ENCODE measurements at regions not wholly inside any gene's neighbourhood (a gene's known extent, or its start where the extent isn't known, plus 50 kb on each side); places are given as distances from the start of the nearest gene placed in this dataset.

DNA sequence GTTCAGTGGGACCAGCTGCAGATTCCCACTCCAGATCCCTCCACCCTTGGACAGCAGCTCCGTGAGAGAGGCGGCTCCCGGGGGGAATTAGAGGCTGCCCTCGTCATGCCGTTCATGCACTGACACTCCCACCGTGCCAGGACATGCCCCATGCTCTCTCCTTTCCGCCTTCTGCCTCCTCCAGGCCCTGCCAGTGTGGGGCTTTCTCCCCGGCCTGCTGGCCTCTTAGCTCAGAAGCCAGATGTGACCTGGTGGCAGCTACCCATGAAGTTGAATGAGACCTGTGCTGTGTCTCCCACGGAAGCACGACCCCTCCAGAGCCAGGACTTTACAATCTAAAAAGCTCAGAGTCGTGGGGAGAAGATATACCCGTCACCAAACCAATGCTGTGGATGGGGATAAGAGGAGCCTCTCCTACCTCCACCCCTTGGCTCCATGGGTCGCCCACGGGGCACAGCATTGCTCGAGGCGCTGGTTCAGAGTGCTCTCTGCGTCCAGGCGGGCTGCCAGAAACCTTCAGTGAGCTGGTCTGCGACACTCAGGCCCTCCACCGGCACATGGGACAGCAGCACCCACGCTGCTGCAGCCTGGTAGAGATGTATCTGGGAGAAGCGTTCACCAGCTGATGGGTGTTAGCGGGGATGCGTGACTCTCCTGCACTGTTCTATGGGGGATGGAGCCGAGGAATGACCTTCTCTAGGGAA, 111.0 kb upstream of the GPC1 start:
- peaks cover 2% of the 10 kb centered on the region for H3K36me3 Mint-ChIP-seq (ENCODE audit: low read depth)
- peaks cover 38% of the 10 kb centered on the region for H3K27me3 Mint-ChIP-seq
- no peaks in the 10 kb centered on the region for H3K9me3 ChIP-seq (ENCODE audit: control insufficient read depth, low read length, poor library complexity, severe bottlenecking)
- DNase-seq, result no peak
- no peak overlapping the region for H3K27ac Mint-ChIP-seq
- H3K4me1 Mint-ChIP-seq, result no peaks in the 10 kb centered on the region
- no peak overlapping the region for H3K4me3 Mint-ChIP-seq
- ATAC-seq, result no peak

DNA sequence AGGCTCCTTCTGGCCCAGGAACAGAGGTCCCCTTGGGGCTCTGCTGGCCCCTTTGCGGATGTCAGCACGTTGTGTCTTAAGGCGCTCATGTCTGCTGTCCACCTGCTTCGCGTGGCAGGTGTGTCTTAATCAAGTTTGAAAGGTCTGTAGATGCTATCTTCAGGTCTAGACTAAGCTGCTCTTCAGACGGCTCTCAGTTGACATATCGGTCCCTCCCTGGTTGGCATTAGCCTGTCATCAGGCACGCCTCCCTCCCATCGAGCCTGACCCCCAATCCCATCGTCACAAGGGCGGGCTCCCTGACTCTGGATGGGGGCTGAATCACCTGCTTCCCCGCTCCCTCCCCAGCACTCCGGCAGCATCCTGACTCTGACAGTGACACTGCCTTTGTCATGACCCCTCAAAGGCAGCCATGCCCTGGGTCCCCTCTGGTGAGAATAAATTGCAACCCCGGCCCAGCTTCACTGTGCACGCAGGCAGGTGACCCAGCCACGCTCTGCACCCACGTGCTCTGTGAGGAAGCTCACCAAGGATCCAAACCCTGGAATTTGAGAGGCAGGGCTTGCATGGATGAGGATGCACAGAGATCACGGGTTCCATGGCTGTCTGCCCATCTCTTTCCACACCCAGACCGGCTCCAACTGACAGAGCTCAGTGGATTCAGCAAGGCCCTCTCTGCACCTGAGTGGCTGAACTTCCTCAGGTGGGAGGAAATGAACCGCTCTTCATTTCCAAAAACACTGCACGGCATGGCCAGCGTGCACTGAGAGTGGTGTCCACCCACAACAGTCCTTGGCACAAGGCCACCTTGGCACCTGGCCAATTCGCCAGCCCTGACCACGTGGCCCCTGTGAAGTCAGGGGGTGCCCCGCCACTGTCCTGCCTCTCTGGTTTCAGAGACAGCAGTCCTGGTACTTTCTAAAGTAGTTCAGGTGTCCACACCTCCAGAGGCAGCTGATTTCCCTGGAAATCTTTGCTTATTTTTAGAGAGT, 110.2 kb upstream of the GPC1 start:
- no peaks in the 10 kb centered on the region for H3K4me1 Mint-ChIP-seq
- ATAC-seq (no peak), DNase-seq (no peak)
- no peak overlapping the region for H3K27ac Mint-ChIP-seq
- H3K9me3 ChIP-seq (ENCODE audit: control insufficient read depth, low read length, poor library complexity, severe bottlenecking), result no peaks in the 10 kb centered on the region
- H3K36me3 Mint-ChIP-seq (ENCODE audit: low read depth), result peaks cover 2% of the 10 kb centered on the region
- peaks cover 38% of the 10 kb centered on the region for H3K27me3 Mint-ChIP-seq
- H3K4me3 Mint-ChIP-seq, result no peak overlapping the region

GRCh38 chr2:240326246-240326645, 109.2 kb upstream of the GPC1 start:
- H3K4me1 Mint-ChIP-seq, result no peaks in the 10 kb centered on the region
- ATAC-seq, result no peak
- peaks cover 2% of the 10 kb centered on the region for H3K36me3 Mint-ChIP-seq (ENCODE audit: low read depth)
- H3K4me3 Mint-ChIP-seq, result no peak overlapping the region
- H3K9me3 ChIP-seq (ENCODE audit: control insufficient read depth, low read length, poor library complexity, severe bottlenecking), result peaks cover 2% of the 10 kb centered on the region
- no peak for DNase-seq
- H3K27ac Mint-ChIP-seq, result no peak overlapping the region
- H3K27me3 Mint-ChIP-seq, result peaks cover 38% of the 10 kb centered on the region

- no peak overlapping the region for H3K27ac Mint-ChIP-seq
- peaks cover 2% of the 10 kb centered on the region for H3K9me3 ChIP-seq (ENCODE audit: control insufficient read depth, low read length, poor library complexity, severe bottlenecking)
- H3K27me3 Mint-ChIP-seq, result peaks cover 38% of the 10 kb centered on the region
- no peak overlapping the region for H3K4me3 Mint-ChIP-seq
- no peaks in the 10 kb centered on the region for H3K4me1 Mint-ChIP-seq
- ATAC-seq (no peak), DNase-seq (no peak)
- peaks cover 2% of the 10 kb centered on the region for H3K36me3 Mint-ChIP-seq (ENCODE audit: low read depth)
These were observed 108.6 kb upstream of the GPC1 start for GRCh38 chr2:240326886-240327285.

DNA sequence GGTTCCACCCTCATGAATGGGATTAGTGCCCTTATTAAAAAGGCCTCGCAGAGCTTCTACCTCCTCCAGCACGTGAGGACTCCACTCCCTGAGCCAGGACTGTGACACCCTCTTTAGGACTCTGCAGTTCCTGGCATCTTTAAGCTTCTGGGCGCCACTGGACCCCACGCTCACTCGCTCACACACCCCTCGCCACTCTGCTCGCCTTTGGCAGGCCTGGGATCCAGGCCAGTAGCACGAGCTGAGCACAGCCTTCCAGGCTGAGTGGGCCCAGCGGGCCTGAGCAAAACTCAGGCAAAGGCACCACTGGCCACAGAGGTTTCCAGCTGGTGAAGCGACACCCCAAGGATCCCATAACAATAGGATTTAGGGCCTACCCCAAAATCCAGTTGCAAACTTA, 107.9 kb upstream of the GPC1 start:
- ATAC-seq, result no peak
- no peak for DNase-seq

GRCh38 chr2:240328526-240328925, 106.9 kb upstream of the GPC1 start:
- peaks cover 2% of the 10 kb centered on the region for H3K36me3 Mint-ChIP-seq (ENCODE audit: low read depth)
- peaks cover 34% of the 10 kb centered on the region for H3K27me3 Mint-ChIP-seq
- DNase-seq (no peak), ATAC-seq (no peak)
- H3K4me3 Mint-ChIP-seq, result no peak overlapping the region
- H3K9me3 ChIP-seq (ENCODE audit: control insufficient read depth, low read length, poor library complexity, severe bottlenecking), result peaks cover 2% of the 10 kb centered on the region
- H3K4me1 Mint-ChIP-seq, result no peaks in the 10 kb centered on the region
- H3K27ac Mint-ChIP-seq, result no peak overlapping the region

More for the DNA sequence above, 107.9 kb upstream of the GPC1 start:
- no peaks in the 10 kb centered on the region for H3K4me1 Mint-ChIP-seq
- no peak overlapping the region for H3K4me3 Mint-ChIP-seq
- H3K9me3 ChIP-seq (ENCODE audit: control insufficient read depth, low read length, poor library complexity, severe bottlenecking), result peaks cover 2% of the 10 kb centered on the region
- peaks cover 2% of the 10 kb centered on the region for H3K36me3 Mint-ChIP-seq (ENCODE audit: low read depth)
- H3K27me3 Mint-ChIP-seq, result peaks cover 35% of the 10 kb centered on the region
- H3K27ac Mint-ChIP-seq, result no peak overlapping the region

DNA sequence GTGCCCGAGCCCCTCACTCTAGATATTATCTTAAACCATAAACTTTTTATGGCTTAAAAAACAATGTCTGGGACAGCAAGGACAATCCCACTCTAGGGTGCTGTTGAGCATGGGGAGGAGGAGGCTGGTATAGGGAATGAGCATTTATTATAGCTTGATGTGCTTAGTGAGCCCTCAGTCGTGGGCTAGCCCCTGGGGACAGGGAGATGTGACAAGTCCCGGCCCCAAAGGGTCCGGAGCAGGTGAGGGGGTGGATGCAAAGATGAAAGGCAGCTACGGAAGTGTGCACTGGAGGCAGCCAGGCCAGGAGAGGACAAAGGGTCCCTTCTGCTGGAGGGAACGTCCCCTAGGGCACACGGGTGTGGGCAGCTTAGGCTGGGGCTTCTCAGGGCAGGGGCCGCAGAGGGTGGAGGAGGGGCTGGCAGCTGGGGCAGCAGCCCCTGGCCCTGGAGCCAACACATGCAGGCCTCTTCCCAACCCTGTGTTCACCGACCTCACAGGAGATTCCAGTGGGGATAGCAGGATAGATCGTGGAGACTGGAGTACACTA, 106.3 kb upstream of the GPC1 start:
- Mint-ChIP-seq H3K4me1 (no peaks in the 10 kb centered on the region), H3K27ac (no peak overlapping the region)
- ATAC-seq, result no peak

GRCh38 chr2:240329778-240330177, 105.7 kb upstream of the GPC1 start:
- no peak overlapping the region for H3K4me3 Mint-ChIP-seq
- H3K4me1 Mint-ChIP-seq, result no peaks in the 10 kb centered on the region
- ATAC-seq, result no peak
- H3K9me3 ChIP-seq (ENCODE audit: control insufficient read depth, low read length, poor library complexity, severe bottlenecking), result peaks cover 2% of the 10 kb centered on the region
- H3K27ac Mint-ChIP-seq, result no peak overlapping the region
- peaks cover 43% of the 10 kb centered on the region for H3K27me3 Mint-ChIP-seq
- H3K36me3 Mint-ChIP-seq (ENCODE audit: low read depth), result peaks cover 2% of the 10 kb centered on the region
- no peak for DNase-seq

More for the DNA sequence above, 106.3 kb upstream of the GPC1 start:
- no peak overlapping the region for H3K4me3 Mint-ChIP-seq
- no peak for DNase-seq
- H3K27me3 Mint-ChIP-seq, result peaks cover 37% of the 10 kb centered on the region
- peaks cover 2% of the 10 kb centered on the region for H3K36me3 Mint-ChIP-seq (ENCODE audit: low read depth)
- peaks cover 2% of the 10 kb centered on the region for H3K9me3 ChIP-seq (ENCODE audit: control insufficient read depth, low read length, poor library complexity, severe bottlenecking)

GRCh38 chr2:240333985-240334384, 101.5 kb upstream of the GPC1 start:
- no peak overlapping the region for H3K27ac Mint-ChIP-seq
- no peak for DNase-seq
- peaks cover 2% of the 10 kb centered on the region for H3K36me3 Mint-ChIP-seq (ENCODE audit: low read depth)
- H3K27me3 Mint-ChIP-seq, result peaks cover 41% of the 10 kb centered on the region
- H3K9me3 ChIP-seq (ENCODE audit: control insufficient read depth, low read length, poor library complexity, severe bottlenecking), result peaks cover 2% of the 10 kb centered on the region
- no peak overlapping the region for H3K4me3 Mint-ChIP-seq
- H3K4me1 Mint-ChIP-seq, result no peaks in the 10 kb centered on the region
- no peak for ATAC-seq

- peaks cover 42% of the 10 kb centered on the region for H3K27me3 Mint-ChIP-seq
- peaks cover 2% of the 10 kb centered on the region for H3K9me3 ChIP-seq (ENCODE audit: control insufficient read depth, low read length, poor library complexity, severe bottlenecking)
- no peak overlapping the region for H3K4me3 Mint-ChIP-seq
- H3K4me1 Mint-ChIP-seq, result no peaks in the 10 kb centered on the region
- no peak overlapping the region for H3K27ac Mint-ChIP-seq
- peaks cover 2% of the 10 kb centered on the region for H3K36me3 Mint-ChIP-seq (ENCODE audit: low read depth)
- no peak for ATAC-seq
- DNase-seq, result no peak
These were observed 100.4 kb upstream of the GPC1 start for GRCh38 chr2:240335061-240335460.

- no peak for ATAC-seq
- H3K9me3 ChIP-seq (ENCODE audit: control insufficient read depth, low read length, poor library complexity, severe bottlenecking), result no peaks in the 10 kb centered on the region
- Mint-ChIP-seq H3K27ac (no peak overlapping the region), H3K4me1 (no peaks in the 10 kb centered on the region), H3K36me3 (ENCODE audit: low read depth) (peaks cover 2% of the 10 kb centered on the region), H3K27me3 (peaks cover 42% of the 10 kb centered on the region), H3K4me3 (no peak overlapping the region)
- no peak for DNase-seq
These were observed 98.5 kb upstream of the GPC1 start for GRCh38 chr2:240336820-240337427.

DNA sequence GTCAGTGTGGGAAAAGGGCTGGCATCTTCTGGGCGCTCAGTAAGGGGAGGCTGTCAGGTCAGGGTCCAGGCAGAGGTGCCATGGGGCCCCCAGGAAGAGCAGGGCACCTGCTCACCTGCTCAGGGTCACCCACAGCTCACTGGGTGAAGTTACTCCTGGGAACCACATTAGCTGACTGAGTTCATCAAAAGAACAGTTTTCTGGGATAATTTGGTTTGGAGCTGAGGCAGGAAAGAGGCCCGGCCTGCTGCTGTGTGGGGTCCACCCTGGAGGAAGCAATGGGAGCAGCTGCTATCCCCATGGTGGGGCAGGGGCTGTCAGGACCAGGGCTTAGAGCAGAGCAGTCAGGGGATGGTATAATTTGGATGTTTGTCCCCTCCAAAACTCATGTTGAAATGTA, 97.2 kb upstream of the GPC1 start:
- no peak overlapping the region for H3K4me3 Mint-ChIP-seq
- no peaks in the 10 kb centered on the region for H3K9me3 ChIP-seq (ENCODE audit: control insufficient read depth, low read length, poor library complexity, severe bottlenecking)
- ATAC-seq (no peak), DNase-seq (no peak)
- no peak overlapping the region for H3K27ac Mint-ChIP-seq
- H3K4me1 Mint-ChIP-seq, result no peaks in the 10 kb centered on the region
- H3K27me3 Mint-ChIP-seq, result peaks cover 46% of the 10 kb centered on the region
- peaks cover 2% of the 10 kb centered on the region for H3K36me3 Mint-ChIP-seq (ENCODE audit: low read depth)

Measured in T-helper 17 cell (primary cell).